IPS DF 6.9 (cell line): ENCODE measurements at regions not wholly inside any gene's neighbourhood (a gene's known extent, or its start where the extent isn't known, plus 50 kb on each side); places are given as distances from the start of the nearest gene placed in this dataset.

Experiments
- DNase-seq: peaks from one replicate; pipeline ENCODE4 v3.0.0-alpha.2; 2013; ENCODE audit warnings: low read depth, low spot score
- H3K27ac ChIP-seq: one replicate; pipeline ENCODE4 v1.5.1; 2013; ENCODE audit warnings: low read length, control low read depth
- H3K27me3 ChIP-seq: 2 replicates; pipeline ENCODE4 v1.6.1; 2013; ENCODE audit warnings: mild to moderate bottlenecking, low read length; ENCODE audit not compliant: control insufficient read depth, insufficient read depth
- H3K36me3 ChIP-seq: 2 replicates; pipeline ENCODE4 v1.6.1; 2013; ENCODE audit warnings: low read length; ENCODE audit not compliant: control insufficient read depth, insufficient read depth
- H3K4me1 ChIP-seq: 2 replicates; pipeline ENCODE4 v1.6.1; 2013; ENCODE audit warnings: low read length; ENCODE audit not compliant: control insufficient read depth, insufficient read depth
- H3K4me3 ChIP-seq: 2 replicates; pipeline ENCODE4 v1.5.1; 2013; ENCODE audit warnings: mild to moderate bottlenecking, low read length
- H3K9me3 ChIP-seq: 2 replicates; pipeline ENCODE4 v1.6.1; 2013; ENCODE audit warnings: low read length, inconsistent platforms; ENCODE audit not compliant: control insufficient read depth, insufficient read depth
- WGBS: extraction: QIAGEN DNeasy Blood & Tissue Kit; methylation state at CpG from one replicate; pipeline ENCODE4 v1.1.7; 2013; ENCODE audit warnings: mixed read lengths, missing lambda C conversion rate; ENCODE audit not compliant: insufficient read length, insufficient coverage; 5-methylcytosine and 5-hydroxymethylcytosine counted together

DNA sequence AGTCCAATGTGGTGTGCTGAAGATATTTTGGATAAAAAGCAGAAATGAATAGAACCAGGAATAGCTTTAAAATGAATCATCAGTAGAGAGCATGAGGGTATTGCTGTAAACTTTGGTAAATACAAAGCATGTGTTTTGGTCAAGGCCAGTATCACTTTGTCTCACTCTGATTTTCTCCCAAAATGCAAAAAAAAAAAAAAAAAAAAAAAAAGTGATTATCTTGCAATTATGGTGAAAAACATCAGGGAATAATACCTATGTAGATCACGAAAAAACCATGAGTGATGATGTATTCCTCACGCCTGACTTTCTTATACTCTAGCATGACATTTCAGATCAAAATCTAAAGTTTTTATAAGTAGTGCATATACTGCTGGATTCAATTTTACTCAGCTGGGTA, 897.9 kb upstream of the FAT3 start:
- DNase-seq, result no peak
- WGBS, result no CpG with 5 or more reads among the region's 2 CpGs
- no peak overlapping the region for H3K4me3 ChIP-seq
- no peaks in the 10 kb centered on the region for H3K4me1 ChIP-seq
- H3K27ac ChIP-seq, result no peak overlapping the region
- H3K9me3 ChIP-seq, result no peaks in the 10 kb centered on the region
- H3K27me3 ChIP-seq, result no peaks in the 10 kb centered on the region
- H3K36me3 ChIP-seq, result no peaks in the 10 kb centered on the region

GRCh38 chr11:91326280-91326679, 898.3 kb upstream of the FAT3 start:
- Histone ChIP-seq H3K27ac (no peak overlapping the region), H3K4me1 (no peaks in the 10 kb centered on the region), H3K4me3 (no peak overlapping the region), H3K27me3 (no peaks in the 10 kb centered on the region), H3K9me3 (no peaks in the 10 kb centered on the region), H3K36me3 (no peaks in the 10 kb centered on the region)
- no peak for DNase-seq
- WGBS, result no CpG with 5 or more reads among the region's 2 CpGs

DNA sequence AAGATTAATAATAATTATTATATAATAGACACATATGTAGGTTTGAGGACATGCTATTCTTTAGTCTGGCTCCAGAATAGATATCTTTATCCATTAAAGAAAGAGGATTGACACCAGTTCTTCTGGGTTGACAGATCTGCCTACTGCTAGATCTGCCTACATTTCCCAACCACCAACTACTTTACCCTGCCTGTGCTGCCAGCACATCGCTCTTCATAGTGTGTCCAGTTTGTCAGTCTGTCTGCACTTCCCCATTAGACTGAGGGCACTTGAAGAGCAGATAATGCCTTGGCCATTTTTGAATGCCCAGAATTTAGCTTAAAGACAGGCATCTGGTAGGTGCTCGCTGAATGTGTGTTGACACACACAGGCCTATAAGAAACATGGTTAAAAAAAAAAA, 910.1 kb upstream of the FAT3 start:
- H3K4me1 ChIP-seq, result no peaks in the 10 kb centered on the region
- H3K9me3 ChIP-seq, result no peaks in the 10 kb centered on the region
- H3K27me3 ChIP-seq, result no peaks in the 10 kb centered on the region
- no peak for DNase-seq
- no peaks in the 10 kb centered on the region for H3K36me3 ChIP-seq
- H3K4me3 ChIP-seq, result no peak overlapping the region
- WGBS, result no CpG with 5 or more reads among the region's 2 CpGs
- H3K27ac ChIP-seq, result no peak overlapping the region

DNA sequence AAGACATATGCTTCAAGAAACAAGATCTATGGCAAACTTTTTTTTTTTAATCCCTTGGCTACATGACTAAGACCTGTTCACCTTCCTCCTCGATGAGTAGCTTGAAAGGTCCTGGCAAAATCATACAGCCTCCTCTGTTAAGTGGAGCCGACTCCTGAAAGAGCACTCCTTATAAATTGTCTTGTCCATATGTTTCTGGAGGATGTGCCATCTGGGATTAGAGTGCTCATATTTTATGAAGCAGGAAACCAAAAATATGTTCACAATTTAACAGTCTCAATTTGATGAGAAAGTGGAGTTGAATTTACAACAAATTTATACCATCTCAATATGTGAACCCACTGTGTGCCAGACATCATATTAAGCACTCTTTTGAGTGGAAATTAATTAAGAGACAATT, 912.1 kb upstream of the FAT3 start:
- Histone ChIP-seq H3K27ac (no peak overlapping the region), H3K36me3 (no peaks in the 10 kb centered on the region), H3K4me1 (no peaks in the 10 kb centered on the region), H3K9me3 (no peaks in the 10 kb centered on the region), H3K27me3 (no peaks in the 10 kb centered on the region), H3K4me3 (no peak overlapping the region)
- DNase-seq, result no peak
- no CpG with 5 or more reads among the region's 2 CpGs for WGBS

GRCh38 chr11:91310085-91310484, 914.5 kb upstream of the FAT3 start:
- no peak overlapping the region for H3K4me3 ChIP-seq
- no peaks in the 10 kb centered on the region for H3K9me3 ChIP-seq
- no CpG with 5 or more reads among the region's 3 CpGs for WGBS
- DNase-seq, result no peak
- no peaks in the 10 kb centered on the region for H3K4me1 ChIP-seq
- no peaks in the 10 kb centered on the region for H3K27me3 ChIP-seq
- H3K36me3 ChIP-seq, result no peaks in the 10 kb centered on the region
- H3K27ac ChIP-seq, result no peak overlapping the region

GRCh38 chr11:91308069-91308468, 916.5 kb upstream of the FAT3 start:
- WGBS, result no CpG with 5 or more reads among the region's 2 CpGs
- H3K36me3 ChIP-seq, result no peaks in the 10 kb centered on the region
- no peaks in the 10 kb centered on the region for H3K4me1 ChIP-seq
- no peak for DNase-seq
- H3K4me3 ChIP-seq, result no peak overlapping the region
- H3K27ac ChIP-seq, result no peak overlapping the region
- no peaks in the 10 kb centered on the region for H3K9me3 ChIP-seq
- no peaks in the 10 kb centered on the region for H3K27me3 ChIP-seq

DNA sequence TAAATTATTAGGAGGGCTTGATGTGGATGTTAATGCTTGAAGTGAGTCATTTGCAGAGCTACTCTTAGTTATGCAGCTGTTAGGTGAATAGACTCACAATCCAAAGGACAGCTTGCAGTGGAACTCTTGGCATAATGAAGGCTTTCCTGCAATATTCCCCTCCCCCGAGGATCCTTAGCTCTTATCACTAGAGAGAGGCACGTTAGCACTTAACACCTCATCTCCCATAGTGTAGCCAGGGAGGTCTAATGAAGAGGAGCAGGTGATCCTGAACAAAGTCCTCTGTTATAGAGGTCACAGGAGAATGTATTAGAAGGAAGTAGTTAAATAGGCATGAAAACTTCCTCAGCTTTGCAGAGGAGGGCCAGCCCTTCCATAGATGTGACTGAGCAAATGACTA, 919.2 kb upstream of the FAT3 start:
- WGBS, result no CpG with 5 or more reads among the region's 2 CpGs

DNA sequence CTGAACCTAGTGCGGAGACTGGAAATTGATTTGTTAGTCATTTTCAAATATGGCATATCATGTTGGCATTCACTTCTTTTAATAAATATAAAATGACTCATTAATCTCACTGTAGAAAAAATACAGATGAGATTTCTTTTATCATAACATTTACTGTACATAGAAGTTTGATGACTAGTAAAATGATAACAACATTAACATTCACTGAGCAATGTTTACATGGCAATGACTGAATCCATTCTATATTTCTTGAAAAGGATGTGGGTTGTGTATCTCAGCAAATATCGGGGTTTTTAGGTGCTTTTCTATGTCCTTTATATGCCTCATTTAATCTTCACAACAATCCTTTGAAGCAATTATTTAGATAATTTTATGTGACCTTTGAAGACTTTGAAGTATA, 920.9 kb upstream of the FAT3 start:
- H3K27ac ChIP-seq, result no peak overlapping the region
- H3K36me3 ChIP-seq, result no peaks in the 10 kb centered on the region
- no CpG with 5 or more reads among the region's 2 CpGs for WGBS
- no peak for DNase-seq
- no peaks in the 10 kb centered on the region for H3K27me3 ChIP-seq
- no peaks in the 10 kb centered on the region for H3K4me1 ChIP-seq
- no peak overlapping the region for H3K4me3 ChIP-seq
- no peaks in the 10 kb centered on the region for H3K9me3 ChIP-seq

More for the DNA sequence above, 919.2 kb upstream of the FAT3 start:
- H3K27me3 ChIP-seq, result no peaks in the 10 kb centered on the region
- H3K27ac ChIP-seq, result no peak overlapping the region
- no peaks in the 10 kb centered on the region for H3K9me3 ChIP-seq
- no peak for DNase-seq
- H3K4me3 ChIP-seq, result no peak overlapping the region
- no peaks in the 10 kb centered on the region for H3K36me3 ChIP-seq
- no peaks in the 10 kb centered on the region for H3K4me1 ChIP-seq

- H3K4me3 ChIP-seq, result no peak overlapping the region
- H3K4me1 ChIP-seq, result no peaks in the 10 kb centered on the region
- no CpG with 5 or more reads among the region's 1 CpG for WGBS
- no peak for DNase-seq
- no peaks in the 10 kb centered on the region for H3K36me3 ChIP-seq
- H3K27me3 ChIP-seq, result no peaks in the 10 kb centered on the region
- no peaks in the 10 kb centered on the region for H3K9me3 ChIP-seq
- H3K27ac ChIP-seq, result no peak overlapping the region
Measured at GRCh38 chr11:91299980-91300379, 924.6 kb upstream of the FAT3 start.

- Histone ChIP-seq H3K4me3 (no peak overlapping the region), H3K36me3 (no peaks in the 10 kb centered on the region), H3K4me1 (no peaks in the 10 kb centered on the region), H3K27ac (no peak overlapping the region), H3K27me3 (no peaks in the 10 kb centered on the region), H3K9me3 (no peaks in the 10 kb centered on the region)
- no peak for DNase-seq
- no CpG with 5 or more reads among the region's 1 CpG for WGBS
Measured at GRCh38 chr11:91296629-91297028, 928.0 kb upstream of the FAT3 start.

GRCh38 chr11:91295591-91295990, 929.0 kb upstream of the FAT3 start:
- Histone ChIP-seq H3K9me3 (no peaks in the 10 kb centered on the region), H3K27ac (no peak overlapping the region)
- WGBS, result no CpG with 5 or more reads among the region's 2 CpGs

More at GRCh38 chr11:91295591-91295990, 929.0 kb upstream of the FAT3 start:
- Histone ChIP-seq H3K27me3 (no peaks in the 10 kb centered on the region), H3K4me3 (no peak overlapping the region), H3K36me3 (no peaks in the 10 kb centered on the region), H3K4me1 (no peaks in the 10 kb centered on the region)
- no peak for DNase-seq
